Renal pelvis (tissue), 1 donor: ENCODE measurements at regions not wholly inside any gene's neighbourhood (a gene's known extent, or its start where the extent isn't known, plus 50 kb on each side); places are given as distances from the start of the nearest gene placed in this dataset.
A peak's percentile ranks its signal among the peaks of the same experiment; 100 is the strongest.
"Not testable (repeated sequence)": the region's sequence is repeated elsewhere in the genome, so short reads cannot be mapped to it uniquely, and the experiment has no call there.

Experiments used
- DNase-seq: peaks from one replicate; pipeline ENCODE4 v3.0.0-alpha.2; 2013

DNA sequence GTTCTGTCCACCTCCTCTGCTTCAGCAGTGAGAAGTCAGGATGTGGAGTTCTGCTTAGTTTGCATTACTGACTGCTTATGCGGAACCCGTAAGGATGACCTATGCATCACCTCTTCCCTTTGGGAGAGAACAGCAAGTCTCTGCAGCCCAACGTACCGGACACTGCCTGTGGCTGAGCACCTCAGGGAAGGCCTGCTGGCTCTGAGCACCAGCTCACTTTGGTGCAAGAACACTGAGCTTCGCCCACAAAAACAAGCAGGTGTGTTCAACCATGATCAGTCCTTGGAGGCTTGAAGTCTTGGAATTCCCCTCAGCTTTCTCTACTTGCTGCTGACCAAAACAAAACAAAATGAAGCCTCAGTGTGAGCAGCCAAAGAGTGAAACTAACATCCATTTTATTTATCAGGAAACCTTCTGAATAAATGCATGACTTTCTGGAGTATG lies 52.7 kb upstream of the NCK2 start:
- no peak for DNase-seq

DNA sequence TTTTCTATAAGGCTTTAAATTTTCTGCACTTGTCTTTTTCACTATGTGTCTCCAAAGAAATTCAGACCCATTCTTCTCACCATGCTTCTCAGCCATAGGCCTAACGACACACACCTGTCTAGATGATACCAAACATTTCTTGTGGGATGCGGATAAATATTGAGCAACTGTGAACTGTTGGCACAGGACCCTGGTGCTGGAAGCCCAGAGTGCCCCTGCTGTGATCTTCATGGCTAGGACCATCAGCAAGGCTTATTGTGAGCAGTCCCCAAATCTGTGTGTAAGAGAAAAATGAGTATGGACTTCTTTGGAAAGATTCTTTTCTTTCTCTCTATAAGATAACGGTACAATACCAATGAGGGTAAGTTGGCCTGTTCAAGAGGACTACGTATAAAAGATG lies 54.1 kb upstream of the NCK2 start:
- no peak for DNase-seq

DNA sequence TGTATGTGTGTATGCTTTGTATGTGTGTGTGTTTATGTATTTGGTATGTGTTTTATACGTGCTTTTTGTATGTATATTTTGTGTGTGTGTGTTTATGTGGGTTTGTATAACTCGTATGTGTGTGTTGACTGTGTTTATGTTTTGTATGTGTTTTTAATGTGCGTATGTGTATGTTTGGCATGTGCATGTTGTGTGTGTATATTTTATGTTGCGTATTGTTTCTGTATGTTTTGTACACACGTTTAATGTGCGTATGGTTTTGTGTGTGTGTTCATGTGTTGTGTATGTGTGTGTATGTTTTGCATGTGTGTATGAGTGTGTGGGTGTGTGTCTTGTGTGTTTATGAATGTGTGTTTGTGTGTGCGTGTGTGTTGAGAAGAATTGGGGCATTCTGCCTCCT lies 55.2 kb upstream of the NCK2 start:
- no peak for DNase-seq

DNA sequence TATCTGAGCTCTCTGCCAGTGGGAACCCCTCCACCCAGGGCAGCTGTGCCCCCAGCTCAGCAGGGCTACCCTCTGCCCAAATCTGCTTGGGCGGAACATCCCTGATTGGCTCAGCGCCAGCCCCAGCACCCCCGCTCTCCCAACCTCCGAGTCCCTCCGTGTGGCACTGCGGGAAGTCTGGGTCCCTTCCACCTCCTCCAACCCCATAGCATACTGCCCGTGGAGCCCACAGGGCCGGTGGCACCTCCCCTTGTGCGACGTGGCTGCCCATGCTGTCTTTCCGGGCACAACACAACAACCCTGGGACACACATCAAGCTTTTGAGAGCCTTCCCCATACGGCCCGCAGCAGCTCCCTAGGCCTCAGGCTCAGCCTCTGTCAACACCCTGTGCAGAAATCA lies 55.8 kb upstream of the NCK2 start:
- DNase-seq = no peak

DNA sequence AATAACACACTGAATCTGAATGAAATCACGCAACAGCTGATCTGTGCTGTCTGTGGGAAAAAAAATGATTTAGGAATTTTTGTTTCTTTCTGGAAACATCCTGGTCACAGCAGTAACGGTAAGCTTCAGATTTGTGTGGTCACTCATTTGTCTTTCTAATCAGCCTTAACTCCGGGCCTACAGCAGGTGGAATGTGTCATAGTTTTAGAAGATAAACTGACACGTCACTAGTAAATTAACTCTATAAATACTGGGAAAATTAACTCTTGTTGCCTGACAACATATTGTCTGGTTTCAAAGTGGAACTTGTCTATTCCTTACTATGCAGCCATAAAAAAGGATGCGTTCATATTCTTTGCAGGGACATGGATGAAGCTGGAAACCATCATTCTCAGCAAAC lies 58.1 kb upstream of the NCK2 start:
- no peak for DNase-seq

DNA sequence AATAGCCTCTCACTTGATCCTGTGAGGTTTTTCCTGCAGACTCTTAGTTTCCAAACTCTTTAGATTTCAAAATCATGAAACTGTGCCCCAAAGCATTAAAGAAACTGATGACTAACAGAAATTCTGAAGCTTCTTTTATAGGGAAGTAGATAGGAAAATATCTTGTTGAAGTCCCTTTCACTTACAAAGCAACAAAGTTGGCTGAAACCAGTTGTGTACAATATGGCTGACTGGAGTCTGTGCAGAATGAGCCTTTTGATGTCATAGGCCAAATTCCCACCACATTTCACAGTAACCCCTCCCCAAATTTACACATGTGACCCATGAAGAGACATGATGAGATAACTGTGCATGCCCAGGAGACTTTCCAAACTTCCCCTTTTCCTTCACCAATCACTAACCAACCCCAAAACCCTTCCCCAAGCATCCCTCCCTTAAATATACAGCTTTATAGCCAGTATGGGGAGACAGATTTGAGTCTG lies 61.7 kb upstream of the NCK2 start:
- no peak for DNase-seq

DNA sequence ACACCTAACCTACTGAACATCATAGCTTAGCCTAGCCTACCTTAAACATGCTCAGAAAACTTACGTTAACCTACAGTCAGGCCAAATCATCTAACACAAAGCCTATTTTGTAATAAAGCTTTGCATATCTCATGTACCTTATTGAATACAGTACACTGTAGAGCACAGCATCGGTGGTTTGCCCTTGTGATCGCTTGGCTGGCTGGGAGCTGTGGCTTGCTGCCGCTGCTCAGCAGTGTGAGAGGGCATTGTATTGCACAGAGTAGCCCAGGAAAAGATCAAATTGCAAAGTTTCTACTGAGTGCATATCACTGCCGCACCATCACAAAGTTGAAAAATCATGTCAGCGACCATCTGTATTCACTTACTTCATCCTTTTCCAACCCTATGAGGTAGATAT lies 62.3 kb upstream of the NCK2 start:
- no peak for DNase-seq

DNA sequence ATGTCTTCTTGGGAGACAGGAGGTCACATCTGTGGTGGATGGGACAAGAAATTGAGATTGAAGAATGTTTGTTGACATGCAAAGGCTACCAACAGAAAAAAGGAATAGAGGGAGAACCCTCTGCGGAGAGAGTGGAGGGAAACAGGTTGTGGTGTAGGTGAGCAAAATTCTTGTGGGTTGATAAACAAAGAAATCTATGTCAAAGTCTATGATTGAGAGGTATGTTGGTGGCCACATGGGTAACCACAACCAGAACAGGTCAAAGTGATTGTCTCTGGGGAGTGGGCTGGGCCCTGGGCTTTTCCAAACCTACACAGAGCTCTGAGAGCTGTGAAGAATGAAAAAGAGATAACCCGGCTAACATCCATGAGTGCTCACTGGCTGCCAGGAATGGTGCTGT lies 62.8 kb upstream of the NCK2 start:
- no peak for DNase-seq

DNA sequence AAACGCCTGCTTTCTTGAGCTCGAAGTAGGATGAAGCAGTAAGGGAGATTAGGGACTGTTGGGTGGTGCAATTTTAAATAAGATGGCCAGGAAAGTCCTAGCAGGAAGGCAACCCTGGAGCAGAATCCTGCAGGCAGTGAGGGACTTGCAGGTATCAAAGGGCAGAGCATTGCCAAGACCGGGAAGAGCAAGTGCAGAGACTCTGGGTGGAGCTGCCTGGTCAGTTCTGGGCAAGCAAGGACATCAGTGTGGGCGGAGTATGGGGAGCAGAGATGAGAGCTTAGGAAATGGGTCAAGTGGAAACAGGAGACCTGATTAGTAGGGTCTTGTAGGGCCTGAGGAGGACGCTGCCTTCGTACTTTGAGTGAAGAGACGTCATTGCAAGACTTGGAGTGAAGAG lies 64.4 kb upstream of the NCK2 start:
- no peak for DNase-seq

DNA sequence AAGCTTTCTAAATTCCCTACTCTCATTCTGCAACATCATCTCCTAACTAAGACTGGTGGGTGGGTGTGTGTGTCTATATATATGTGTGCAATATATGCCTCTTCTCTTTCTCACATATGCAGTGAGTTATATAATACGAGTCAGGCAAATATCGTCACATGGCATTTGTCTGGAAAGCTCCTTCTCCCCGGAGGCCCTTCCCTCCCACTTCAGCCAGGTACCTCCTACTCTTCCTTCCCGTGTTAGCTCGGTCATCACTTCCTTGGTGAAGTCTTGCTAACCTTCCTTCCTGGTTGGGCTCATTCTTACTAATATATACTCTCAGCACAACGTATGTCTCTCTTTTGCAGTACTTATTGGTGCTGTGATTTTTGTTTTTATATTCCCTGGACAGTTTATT lies 66.4 kb upstream of the NCK2 start:
- DNase-seq = no peak

DNA sequence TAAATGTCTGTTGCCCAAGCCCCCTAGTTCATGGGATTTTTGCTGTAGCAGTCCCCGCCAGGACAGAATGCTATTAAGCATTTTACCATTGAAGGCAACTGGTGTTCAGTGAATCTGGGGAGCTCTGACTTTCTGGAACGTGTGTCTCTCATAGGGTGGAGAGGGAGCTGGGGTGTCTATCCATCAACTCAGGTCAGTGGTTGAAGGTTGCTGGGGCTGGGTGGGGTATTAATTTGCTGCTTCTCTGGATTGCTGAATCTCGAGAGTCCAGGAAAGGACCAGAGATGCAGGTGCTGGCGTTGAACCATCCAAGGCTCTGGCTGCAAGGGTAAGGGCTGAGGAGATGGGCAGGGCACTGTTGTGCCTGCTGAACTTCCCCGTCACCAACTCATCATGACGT lies 66.8 kb upstream of the NCK2 start:
- no peak for DNase-seq

DNA sequence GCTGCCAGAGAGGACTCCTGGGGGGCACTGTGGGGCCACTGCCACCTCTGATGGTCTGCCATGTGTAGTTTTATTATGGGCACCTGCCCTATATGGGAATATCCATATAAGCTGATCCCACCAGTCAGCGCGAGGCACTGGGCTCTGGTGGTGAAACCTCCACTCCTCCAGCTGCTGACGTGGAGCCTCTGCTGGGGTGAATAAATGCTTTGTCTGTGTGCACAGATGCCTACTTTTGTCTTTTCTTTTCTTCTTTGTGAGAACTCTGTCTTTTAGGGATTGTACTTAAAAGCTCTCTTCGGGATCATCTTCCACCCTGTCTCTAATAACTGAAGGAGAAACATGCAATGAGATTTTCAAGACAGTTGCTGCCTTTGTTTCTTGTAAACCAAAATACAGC lies 68.9 kb upstream of the NCK2 start:
- DNase-seq = no peak

DNA sequence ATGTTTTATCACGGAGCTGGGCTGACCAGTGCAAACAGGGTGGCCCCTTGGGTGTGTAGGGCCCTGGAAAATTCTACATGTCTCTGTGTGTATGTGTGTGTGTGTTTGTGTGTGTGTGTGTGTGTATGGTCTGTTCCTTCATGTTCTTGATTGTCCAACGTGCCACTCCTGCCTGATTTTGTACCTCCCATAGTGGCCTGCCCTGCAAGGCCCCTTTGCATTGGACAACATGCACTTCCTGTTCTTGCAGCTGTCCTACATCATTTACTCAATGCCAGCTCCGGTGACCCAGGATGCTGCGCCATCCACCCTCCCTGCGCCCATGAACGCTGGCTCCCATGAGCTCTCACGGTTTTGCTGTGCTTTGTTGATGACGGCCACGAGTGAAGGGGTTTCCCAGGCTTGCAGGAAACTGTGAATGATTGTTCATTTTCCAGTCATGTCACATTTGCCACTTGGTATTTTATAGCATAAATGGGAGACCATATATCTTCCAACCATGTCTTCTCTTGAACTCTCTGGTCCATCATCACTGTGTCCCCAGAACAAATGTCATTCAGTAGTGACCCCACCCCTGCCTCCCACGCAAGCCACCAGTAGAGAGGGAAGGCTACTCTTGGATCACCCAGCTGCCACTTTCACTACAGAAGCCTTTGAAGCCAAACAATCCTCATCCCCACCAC lies 69.7 kb upstream of the NCK2 start:
- DNase-seq = no peak

DNA sequence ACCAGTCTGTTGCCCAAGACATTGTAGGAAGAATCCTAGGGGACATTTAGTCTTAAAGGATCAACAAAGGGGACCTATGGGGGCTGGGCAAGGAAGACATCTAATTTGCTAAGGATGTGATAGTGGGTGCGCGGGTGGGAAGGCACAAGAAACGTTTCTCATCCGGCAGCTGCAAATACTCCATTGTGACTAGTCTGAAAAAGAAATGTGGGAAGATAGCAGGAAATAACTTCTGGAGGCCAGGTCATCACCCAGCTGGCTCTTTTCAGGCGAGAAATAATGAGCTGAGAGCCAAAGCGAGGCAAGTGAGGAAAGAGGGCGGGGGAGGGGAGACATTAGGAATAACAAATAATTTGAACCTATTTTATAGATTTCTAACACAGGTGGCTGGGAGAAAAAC lies 70.3 kb upstream of the NCK2 start:
- peak; percentile 64 for DNase-seq

DNA sequence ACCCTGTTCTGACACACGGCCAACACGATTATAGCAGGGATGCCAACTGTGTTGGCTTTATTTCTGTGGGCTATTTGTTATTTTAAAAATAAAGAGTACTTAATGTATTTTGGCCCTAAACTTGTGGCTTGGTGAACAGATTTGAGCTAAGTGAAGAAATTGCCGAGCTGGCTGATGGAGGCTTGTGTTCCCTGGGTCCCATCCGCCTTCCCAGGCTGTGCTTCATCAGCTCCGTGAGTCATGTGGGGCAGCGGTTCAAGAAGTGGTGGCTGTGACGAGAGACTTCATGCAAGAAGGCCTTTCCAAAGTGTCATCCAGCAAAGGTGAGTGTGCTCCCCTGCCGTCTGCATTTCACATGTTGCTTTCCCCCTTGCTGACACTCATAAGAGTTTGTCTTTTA lies 73.6 kb upstream of the NCK2 start:
- DNase-seq = no peak

DNA sequence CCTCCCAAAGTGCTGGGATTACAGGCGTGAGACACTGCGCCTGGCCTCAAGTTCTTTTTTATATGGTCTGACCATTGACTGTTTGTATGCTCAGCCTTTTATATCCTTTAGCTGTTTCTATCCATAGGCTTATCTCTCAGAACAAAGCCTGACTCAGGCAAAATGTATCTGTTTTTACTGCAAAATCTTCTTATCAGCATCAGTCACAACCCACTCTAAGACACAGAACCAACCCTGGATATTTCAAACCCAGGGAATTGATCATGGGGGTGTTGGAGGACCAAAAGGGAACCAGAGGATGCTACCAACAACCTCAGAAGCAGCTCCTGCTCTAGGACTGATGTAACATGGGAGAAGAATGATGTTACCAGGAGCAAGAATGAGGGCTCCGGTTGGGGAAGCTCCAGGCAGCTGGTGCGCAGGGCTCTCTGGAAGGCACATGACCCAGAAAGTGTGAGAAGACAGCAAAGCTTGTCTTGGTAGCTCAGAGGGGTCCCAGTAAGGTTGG lies 75.3 kb upstream of the NCK2 start:
- no peak for DNase-seq

DNA sequence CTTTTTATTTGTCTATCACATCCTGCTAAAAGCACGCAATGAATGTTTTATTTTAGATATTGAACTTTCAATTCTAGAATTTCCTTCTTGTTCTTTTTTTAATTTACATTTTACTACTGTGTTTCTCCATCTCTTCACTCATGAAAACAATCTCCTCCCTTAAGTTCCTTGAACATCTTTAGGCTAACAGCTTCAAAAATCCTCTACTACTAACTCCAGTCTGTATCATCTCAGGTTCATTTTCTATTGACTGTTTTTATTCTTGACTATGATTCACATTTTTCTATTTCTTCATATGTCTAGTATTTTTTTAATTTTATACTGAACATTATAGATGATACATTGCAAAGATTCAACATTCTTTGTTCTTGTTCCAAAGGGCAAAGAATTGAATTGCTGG lies 79.2 kb upstream of the NCK2 start:
- DNase-seq = no peak

DNA sequence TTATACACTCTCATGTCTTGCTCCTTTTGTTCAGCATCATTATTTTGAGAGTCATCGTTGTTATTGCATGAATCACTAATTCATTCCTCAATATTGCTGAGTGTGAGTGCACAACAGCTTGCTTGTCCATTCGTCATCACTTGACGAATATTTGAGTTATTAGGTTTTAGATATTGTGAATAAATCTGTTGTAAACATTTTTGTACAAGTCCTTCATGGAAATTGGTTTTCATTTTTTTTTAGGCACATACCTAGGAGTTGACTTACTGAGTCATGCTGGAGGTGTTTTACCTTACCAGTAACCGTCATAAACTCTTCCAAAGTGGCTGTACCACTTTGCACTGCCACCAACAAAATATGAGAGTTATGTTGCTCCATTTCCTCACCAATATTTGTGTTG lies 84.2 kb upstream of the NCK2 start:
- no peak for DNase-seq

DNA sequence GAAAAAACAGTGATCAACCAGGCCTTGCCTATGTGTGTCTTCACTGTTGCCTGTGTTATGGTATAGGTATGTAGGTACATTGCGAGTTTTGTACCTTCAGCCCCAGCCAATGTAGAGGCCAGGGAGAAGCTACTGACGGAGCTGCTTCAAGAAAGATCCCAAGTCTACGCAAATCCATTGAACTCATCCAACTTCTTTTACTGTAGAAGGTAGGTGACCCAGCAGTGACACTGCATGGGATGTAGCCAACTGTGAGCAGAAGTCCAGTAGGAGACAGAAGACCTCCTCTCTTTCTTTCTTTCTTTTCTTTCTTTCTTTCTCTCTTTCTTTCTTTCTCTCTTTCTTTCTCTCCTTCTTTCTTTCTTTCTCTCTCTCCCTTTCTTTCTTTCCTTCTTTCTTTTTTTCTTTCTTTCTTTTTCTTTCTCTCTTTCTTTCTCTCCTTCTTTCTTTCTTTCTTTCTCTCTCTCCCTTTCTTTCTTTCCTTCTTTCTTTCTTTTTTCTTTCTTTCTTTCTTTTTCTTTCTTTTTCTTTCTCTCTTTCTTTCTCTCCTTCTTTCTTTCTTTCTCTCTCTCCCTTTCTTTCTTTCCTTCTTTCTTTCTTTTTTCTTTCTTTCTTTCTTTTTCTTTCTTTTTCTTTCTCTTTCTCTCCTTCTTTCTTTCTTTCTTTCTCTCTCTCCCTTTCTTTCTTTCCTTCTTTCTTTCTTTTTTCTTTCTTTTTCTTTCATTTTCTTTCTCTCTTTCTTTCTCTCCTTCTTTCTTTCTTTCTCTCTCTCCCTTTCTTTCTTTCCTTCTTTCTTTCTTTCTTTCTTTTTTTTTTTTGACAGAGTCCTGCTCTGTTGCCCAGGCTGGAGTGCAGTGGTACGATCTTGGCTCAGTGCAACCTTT lies 88.7 kb upstream of the NCK2 start:
- DNase-seq = not testable (repeated sequence)

DNA sequence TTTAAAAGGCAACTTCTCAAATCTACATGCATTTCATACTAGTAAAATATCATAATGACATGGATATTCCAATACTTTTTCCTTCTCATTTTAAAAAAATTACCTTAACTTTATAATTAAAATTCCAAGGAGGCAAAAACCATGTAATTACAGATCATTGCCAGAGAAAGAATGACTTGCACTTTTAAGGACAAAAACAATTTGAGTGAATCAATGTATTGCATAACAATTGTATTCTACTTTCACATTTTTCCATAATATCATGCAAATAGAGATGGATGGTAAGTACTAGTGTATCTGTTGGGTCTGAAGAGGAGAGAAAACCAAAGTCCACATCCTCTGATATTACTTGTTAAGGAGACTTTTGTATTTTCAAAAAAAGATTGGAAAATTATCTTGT lies 89.5 kb upstream of the NCK2 start:
- DNase-seq = no peak

DNA sequence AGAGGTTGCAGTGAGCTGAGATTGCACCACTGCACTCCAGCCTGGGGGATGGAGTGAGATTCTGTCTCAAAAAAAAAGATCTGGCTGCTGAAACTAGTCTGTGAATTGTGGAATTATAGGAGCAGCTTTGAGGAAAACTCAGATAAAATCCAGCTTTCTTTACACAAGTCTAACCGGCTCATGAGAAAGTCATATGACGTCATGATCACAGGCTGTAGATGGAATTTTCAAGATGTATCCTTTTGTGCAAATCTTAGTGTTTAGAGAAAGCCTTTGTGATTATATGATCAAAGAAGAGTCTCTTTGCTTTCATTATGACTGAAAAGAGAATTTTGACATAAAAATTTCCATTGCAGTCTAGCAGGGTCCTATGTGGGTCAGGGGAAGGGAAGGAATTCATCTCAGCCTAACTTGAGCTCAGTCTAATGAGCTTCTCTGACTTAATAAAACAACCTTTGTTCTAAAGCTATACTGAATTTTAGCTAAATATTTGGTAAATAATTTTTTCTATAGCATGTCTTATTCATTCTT lies 90.2 kb upstream of the NCK2 start:
- no peak for DNase-seq

DNA sequence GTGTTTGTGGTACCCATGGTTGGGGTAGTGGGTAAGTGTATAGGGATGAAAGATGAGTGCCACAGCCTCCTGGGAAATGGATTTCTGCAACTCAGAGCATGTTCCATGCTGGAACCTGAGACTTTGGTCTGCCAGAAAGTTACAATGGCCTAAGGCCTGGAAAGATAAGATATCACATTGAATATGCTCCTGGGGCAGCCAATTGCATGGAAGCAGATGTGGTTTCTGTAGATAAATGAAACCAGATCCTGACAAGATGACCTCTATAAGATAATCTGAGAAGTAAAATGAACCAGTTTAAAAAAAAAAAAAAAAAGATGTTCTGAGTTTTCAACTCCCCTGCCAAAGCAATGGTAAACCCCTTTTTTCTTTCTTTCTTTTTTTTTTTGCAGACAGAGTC lies 91.4 kb upstream of the NCK2 start:
- no peak for DNase-seq
